IMR-90 (cell line): ENCODE measurements at regions not wholly inside any gene's neighbourhood (a gene's known extent, or its start where the extent isn't known, plus 50 kb on each side); places are given as distances from the start of the nearest gene placed in this dataset.
A peak's percentile ranks its signal among the peaks of the same experiment; 100 is the strongest.

Experiments
- ATAC-seq: fragments of 200-7000 bp; cut with Tn5 transposase; 2 replicates; pipeline ENCODE4 v1.9.1; 2020; ENCODE audit warnings: low read depth, mild to moderate bottlenecking, moderate library complexity
- BruUV-seq: library from RNA; stranded (reverse); fragments of 400-500 nt; replicated peaks from 2 replicates; lab custom pipeline; 2021; lab: Mats Ljungman, UMichigan
- CTCF ChIA-PET: fragments of 300-600 bp; formaldehyde crosslinking; extraction: SDS; loops from one replicate; lab custom pipeline; 2021; ENCODE audit warnings: antibody characterized with exemption; lab: Yijun Ruan, JAX
- POLR2A ChIA-PET: fragments of 300-600 bp; sonication (Branson Sonifier 250); formaldehyde crosslinking; loops from one replicate; lab custom pipeline; 2022; ENCODE audit warnings: antibody characterized with exemption; ENCODE audit not compliant: unreplicated experiment; lab: Charles Lee
- DNase-seq: peaks from one replicate; pipeline ENCODE4 v3.0.0; 2013
- H2AFZ ChIP-seq: replicated peaks from 2 replicates; pipeline ENCODE3; 2013; ENCODE audit warnings: low read length, mild to moderate bottlenecking; ENCODE audit not compliant: poor library complexity
- H2AK5ac ChIP-seq: 2 replicates; pipeline ENCODE4 v1.6.1; 2013; ENCODE audit warnings: low read depth, low read length, inconsistent platforms
- H2AK9ac ChIP-seq: replicated peaks from 2 replicates; pipeline ENCODE3; 2013; ENCODE audit warnings: mild to moderate bottlenecking, low read depth, low read length, moderate library complexity; ENCODE audit not compliant: poor library complexity
- H2BK120ac ChIP-seq: 2 replicates; pipeline ENCODE4 v1.6.1; 2013; ENCODE audit warnings: low read depth, low read length, inconsistent platforms
- H2BK15ac ChIP-seq: 3 replicates; pipeline ENCODE4 v1.6.1; 2013; ENCODE audit warnings: low read depth, low read length, inconsistent platforms
- H2BK20ac ChIP-seq: 2 replicates; pipeline ENCODE4 v1.6.1; 2013; ENCODE audit warnings: low read depth, mild to moderate bottlenecking, inconsistent platforms, low read length, moderate library complexity
- H2BK5ac ChIP-seq: 2 replicates; pipeline ENCODE4 v1.6.1; 2013; ENCODE audit warnings: mild to moderate bottlenecking, low read depth, low read length, inconsistent platforms; ENCODE audit not compliant: poor library complexity, severe bottlenecking
- H3K14ac ChIP-seq: replicated peaks from 2 replicates; pipeline ENCODE4 v1.6.1; 2013; ENCODE audit warnings: low read depth, low read length, inconsistent platforms
- H3K18ac ChIP-seq: 2 replicates; pipeline ENCODE4 v1.6.1; 2013; ENCODE audit warnings: low read depth, low read length, control low read depth
- H3K23ac ChIP-seq: 2 replicates; pipeline ENCODE4 v1.6.1; 2013; ENCODE audit warnings: low read depth, low read length, inconsistent platforms
- H3K27ac ChIP-seq: 2 replicates; pipeline ENCODE4 v1.5.1; 2013; ENCODE audit warnings: mild to moderate bottlenecking, control low read depth, low read length; ENCODE audit not compliant: insufficient read depth
- H3K27me3 ChIP-seq: 2 replicates; pipeline ENCODE4 v1.6.1; 2013; ENCODE audit warnings: low read length; ENCODE audit not compliant: control insufficient read depth, insufficient read depth
- H3K36me3 ChIP-seq: 2 replicates; pipeline ENCODE4 v1.6.1; 2013; ENCODE audit warnings: low read length, mixed read lengths; ENCODE audit not compliant: control insufficient read depth, insufficient read depth
- H3K4ac ChIP-seq: 2 replicates; pipeline ENCODE4 v1.6.1; 2013; ENCODE audit warnings: low read depth, low read length, inconsistent platforms
- H3K4me1 ChIP-seq: 2 replicates; pipeline ENCODE4 v1.6.1; 2013; ENCODE audit warnings: low read length, mixed read lengths; ENCODE audit not compliant: control insufficient read depth, insufficient read depth
- H3K4me2 ChIP-seq: 2 replicates; pipeline ENCODE4 v1.6.1; 2013; ENCODE audit warnings: low read depth, mild to moderate bottlenecking, control low read depth, low read length, moderate library complexity
- H3K4me3 ChIP-seq: 2 replicates; pipeline ENCODE4 v1.5.1; 2013; ENCODE audit warnings: low read depth, mild to moderate bottlenecking, control low read depth, low read length, moderate library complexity; ENCODE audit not compliant: insufficient read depth
- H3K56ac ChIP-seq: 2 replicates; pipeline ENCODE4 v1.6.1; 2013; ENCODE audit warnings: low read length, inconsistent platforms; ENCODE audit not compliant: insufficient read depth; ENCODE audit errors: extremely low read depth
- H3K79me1 ChIP-seq, 2 experiments: 2 replicates each; pipeline ENCODE4 v1.6.1; 2013; ENCODE audit warnings: low read length in 2 of 2, inconsistent platforms in 1 of 2, low read depth in 1 of 2
- H3K9ac ChIP-seq: 2 replicates; pipeline ENCODE4 v1.6.1; 2013; ENCODE audit warnings: low read depth, low read length, control low read depth
- H3K9me1 ChIP-seq: 2 replicates; pipeline ENCODE4 v1.6.1; 2013; ENCODE audit warnings: low read length, inconsistent platforms; ENCODE audit not compliant: insufficient read depth
- H3K9me3 ChIP-seq: 2 replicates; pipeline ENCODE4 v1.6.1; 2013; ENCODE audit warnings: low read length; ENCODE audit not compliant: control insufficient read depth, insufficient read depth
- H4K20me1 ChIP-seq: 2 replicates; pipeline ENCODE4 v1.6.1; 2013; ENCODE audit warnings: low read length, inconsistent platforms; ENCODE audit not compliant: insufficient read depth
- H4K5ac ChIP-seq: 2 replicates; pipeline ENCODE4 v1.6.1; 2013; ENCODE audit warnings: mild to moderate bottlenecking, low read depth, low read length, control low read depth
- H4K8ac ChIP-seq, 2 experiments: 2 replicates each; pipeline ENCODE4 v1.6.1; 2013; ENCODE audit warnings: low read depth in 2 of 2, low read length in 2 of 2, control low read depth in 1 of 2, inconsistent platforms in 1 of 2
- H4K91ac ChIP-seq: 2 replicates; pipeline ENCODE4 v1.6.1; 2013; ENCODE audit warnings: low read depth, low read length, inconsistent platforms; ENCODE audit not compliant: insufficient read depth
- CHD1 ChIP-seq: IDR thresholded peaks from 2 replicates; pipeline ENCODE4 v1.6.1; 2012; ENCODE audit warnings: low read depth, low read length, improper control_type of control experiment
- ELK1 ChIP-seq: fragments of 150-350 bp; IDR thresholded peaks from 2 replicates; pipeline ENCODE4 v1.6.1; 2016; ENCODE audit warnings: low read depth, mild to moderate bottlenecking, low read length, moderate library complexity, borderline replicate concordance
- FOS ChIP-seq: fragments of 150-350 bp; IDR thresholded peaks from 2 replicates; pipeline ENCODE4 v1.6.1; 2016; ENCODE audit warnings: low read depth, low read length
- MAFK ChIP-seq: IDR thresholded peaks from 2 replicates; pipeline ENCODE4 v1.6.1; 2012; ENCODE audit warnings: low read depth, low read length, improper control_type of control experiment
- POLR2A ChIP-seq: IDR thresholded peaks from 2 replicates; pipeline ENCODE4 v1.6.1; 2012; ENCODE audit warnings: mild to moderate bottlenecking, low read depth, low read length
- RFX5 ChIP-seq: IDR thresholded peaks from 2 replicates; pipeline ENCODE4 v1.8.0; 2012; ENCODE audit warnings: low read depth, mild to moderate bottlenecking, low read length, moderate library complexity
- WGBS, 2 experiments: methylation state at CpG; one replicate each; pipeline versions ENCODE4 v1.1.5 to v1.1.7; 2013; ENCODE audit warnings: missing lambda C conversion rate in 2 of 2; ENCODE audit not compliant: insufficient read length in 1 of 2; ENCODE audit errors: extremely low coverage in 2 of 2; 5-methylcytosine and 5-hydroxymethylcytosine counted together
- dilution Hi-C: fragments of 300-500 bp; cut with HindIII; formaldehyde crosslinking; loops from one replicate; pipeline ENCODE4 v1.14.3; 2018; ENCODE audit warnings: low sequenced_read_pairs; ENCODE audit not compliant: unreplicated experiment
- in situ Hi-C: fragments of 300-500 bp; cut with MboI; formaldehyde crosslinking; loops from 3 replicates; pipeline ENCODE4 v1.14.3; 2019; ENCODE audit warnings: low sequenced_read_pairs, inconsistent platforms, mixed read lengths
- intact Hi-C: fragments of 100-400 bp; cut with micrococcal nuclease; formaldehyde crosslinking; loops from 2 replicates; pipeline ENCODE4 v1.10.0; 2022

- POLR2A ChIA-PET = no interaction called here
- Histone ChIP-seq H3K4me3 (no peak overlapping the region), H2AFZ (no peak overlapping the region), H4K91ac (no peak overlapping the region), H4K20me1 (no peaks in the 10 kb centered on the region), H4K5ac (no peak overlapping the region; the same call in 1 of the 2 replicates), H3K9me3 (no peaks in the 10 kb centered on the region), H3K27me3 (no peaks in the 10 kb centered on the region), H2BK20ac (no peak overlapping the region), H3K56ac (no peak overlapping the region), H3K9ac (no peak overlapping the region), H3K36me3 (no peaks in the 10 kb centered on the region), H2AK5ac (no peak overlapping the region; the same call in 1 of the 2 replicates), H3K27ac (no peak overlapping the region), H3K4ac (no peak overlapping the region), H2BK15ac (0 out of 3 replicates have a peak overlapping the region, but pooled peaks have one; percentile 16), H3K4me2 (no peak overlapping the region), H3K79me1 (no peaks in the 10 kb centered on the region), H3K9me1 (peaks cover 6% of the 10 kb centered on the region; the same call in 1 of the 2 replicates), H2BK5ac (no peak overlapping the region), H4K8ac (0 out of 4 replicates have a peak overlapping the region, but pooled peaks of 1 of the 2 experiments have one; percentile 13), H3K4me1 (peaks cover 6% of the 10 kb centered on the region; the same call in 1 of the 2 replicates), H3K18ac (no peak overlapping the region), H2BK120ac (no peak overlapping the region), H2AK9ac (no peak overlapping the region), H3K23ac (no peak overlapping the region), H3K14ac (no peak overlapping the region)
- DNase-seq (peak; percentile 18), ATAC-seq (peak; percentile 32; the same call in 1 of the 2 replicates)
- dilution Hi-C loops = no loop called here
- CTCF ChIA-PET = interaction anchor here (0.6 to 0.7 kb wide), 2 partner anchors 703 to 816 kb away, joined by 3 to 4 read pairs; no protein-coding TSS in a partner anchor
- no CpG with 5 or more reads among the region's 5 CpGs for WGBS, 2 experiments
- TF ChIP-seq POLR2A (no peak), MAFK (no peak), RFX5 (no peak), FOS (no peak), CHD1 (no peak), ELK1 (no peak)
- intact Hi-C loops = no loop called here
- no TSS peak for BruUV-seq
- in situ Hi-C loops = no loop called here
Measured at GRCh38 chr3:66625505-66626216, 124.8 kb upstream of the LRIG1 start.
